ENCODE measurements at regions not wholly inside any gene's neighbourhood (a gene's known extent, or its start where the extent isn't known, plus 50 kb on each side); places are given as distances from the start of the nearest gene placed in this dataset.

DNA sequence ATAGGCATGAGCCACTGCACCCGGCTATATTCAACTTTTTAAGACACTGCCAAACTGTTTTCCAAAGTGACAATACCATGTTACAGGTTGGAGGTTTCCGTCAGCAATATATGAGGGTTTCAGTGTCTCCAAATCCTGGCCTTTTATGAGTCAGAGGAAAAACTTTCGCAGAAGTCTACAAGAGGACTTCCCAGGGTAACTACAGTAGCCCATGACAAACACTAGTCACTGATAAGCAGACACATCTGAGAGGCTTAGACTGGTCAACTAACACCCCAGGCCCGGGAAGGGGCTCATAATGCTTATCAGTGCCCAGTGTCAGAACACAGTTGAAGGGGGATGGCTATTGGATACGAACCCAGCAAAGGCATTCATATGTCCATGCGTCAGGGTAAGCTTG, 85.4 kb downstream of the SOX4 start:
- no peak for TF ChIP-seq POLR2AphosphoS5 (IDR thresholded peaks at IDR 0.05; ENCODE audit: borderline replicate concordance, low read depth, low read length)
- TF ChIP-seq EZH2 (IDR thresholded peaks at IDR 0.05) = no peak
